OCI-LY7 (cell line): ENCODE measurements at regions not wholly inside any gene's neighbourhood (a gene's known extent, or its start where the extent isn't known, plus 50 kb on each side); places are given as distances from the start of the nearest gene placed in this dataset.

ENCODE experiments used
- BruUV-seq: library from RNA; stranded (reverse); fragments of 400-500 nt; replicated peaks from 2 replicates; lab custom pipeline; 2021; lab: Mats Ljungman, UMichigan
- CTCF ChIA-PET: fragments of 300-600 bp; sonication (Branson Sonifier 250); formaldehyde crosslinking; loops from one replicate; lab custom pipeline; 2022; ENCODE audit warnings: antibody characterized with exemption; ENCODE audit not compliant: unreplicated experiment; lab: Charles Lee
- POLR2A ChIA-PET: fragments of 300-600 bp; sonication (Branson Sonifier 250); formaldehyde crosslinking; loops from one replicate; lab custom pipeline; 2022; ENCODE audit warnings: antibody characterized with exemption; lab: Charles Lee
- DNase-seq: peaks from one replicate; pipeline ENCODE4 v3.0.0-alpha.2; 2015; ENCODE audit warnings: low spot score
- H2AFZ ChIP-seq: fragments of 200-600 bp; sonication (generic), shearing (Covaris generic); 2 replicates; pipeline ENCODE4 v1.6.1; 2014; ENCODE audit warnings: mild to moderate bottlenecking, antibody characterized with exemption, low read length, moderate library complexity
- H3K27ac ChIP-seq: fragments of 200-600 bp; sonication (generic); 2 replicates; pipeline ENCODE4 v1.5.1; 2014; ENCODE audit warnings: mixed run types, low read depth, mild to moderate bottlenecking, moderate library complexity, low read length, inconsistent platforms; ENCODE audit not compliant: poor library complexity, severe bottlenecking
- H3K36me3 ChIP-seq: fragments of 200-600 bp; sonication (generic); 2 replicates; pipeline ENCODE4 v1.6.1; 2014; ENCODE audit warnings: mild to moderate bottlenecking, antibody characterized with exemption, low read length, moderate library complexity, mixed read lengths; ENCODE audit not compliant: insufficient read depth
- H3K4me1 ChIP-seq: fragments of 200-600 bp; sonication (generic); 2 replicates; pipeline ENCODE4 v1.5.1; 2014; ENCODE audit warnings: mild to moderate bottlenecking, low read length; ENCODE audit not compliant: insufficient read depth, poor library complexity, severe bottlenecking
- H3K4me2 ChIP-seq: fragments of 200-600 bp; sonication (generic); 2 replicates; pipeline ENCODE4 v1.6.1; 2014; ENCODE audit warnings: mild to moderate bottlenecking, low read length
- H3K4me3 ChIP-seq: fragments of 200-600 bp; sonication (generic); 2 replicates; pipeline ENCODE4 v1.5.1; 2014; ENCODE audit warnings: mild to moderate bottlenecking, low read depth, low read length; ENCODE audit not compliant: poor library complexity, severe bottlenecking
- H3K79me2 ChIP-seq: fragments of 200-600 bp; sonication (generic); 2 replicates; pipeline ENCODE4 v1.6.1; 2016; ENCODE audit warnings: low read depth, mild to moderate bottlenecking, low read length, moderate library complexity, mixed read lengths; ENCODE audit not compliant: insufficient read depth
- H3K9me2 ChIP-seq: fragments of 200-600 bp; sonication (generic); 2 replicates; pipeline ENCODE4 v1.6.1; 2016; ENCODE audit warnings: mild to moderate bottlenecking, low read length, mixed read lengths; ENCODE audit not compliant: insufficient read depth
- H3K9me3 ChIP-seq: fragments of 200-600 bp; sonication (generic); 2 replicates; pipeline ENCODE4 v1.6.1; 2014; ENCODE audit warnings: mild to moderate bottlenecking, mixed run types, low read length, mixed read lengths
- H4K20me1 ChIP-seq: fragments of 200-600 bp; sonication (generic); 2 replicates; pipeline ENCODE4 v1.6.1; 2014; ENCODE audit warnings: mild to moderate bottlenecking, antibody characterized with exemption, low read length, moderate library complexity, mixed read lengths; ENCODE audit not compliant: insufficient read depth
- CTCF ChIP-seq: fragments of 200-600 bp; sonication (generic); conservative IDR thresholded peaks from 2 replicates; pipeline ENCODE4 v1.5.1; 2014; ENCODE audit warnings: mild to moderate bottlenecking, antibody characterized with exemption, low read length, moderate library complexity, mixed read lengths
- EZH2phosphoT487 ChIP-seq: fragments of 200-600 bp; sonication (generic); IDR thresholded peaks from 2 replicates; pipeline ENCODE4 v1.6.1; 2018; ENCODE audit warnings: low read depth, borderline replicate concordance, mild to moderate bottlenecking, mixed run types, antibody characterized with exemption, low read length, moderate library complexity, mixed read lengths
- intact Hi-C: fragments of 100-400 bp; cut with micrococcal nuclease; formaldehyde crosslinking; loops from one replicate; pipeline ENCODE4 v1.10.0; 2022; ENCODE audit not compliant: unreplicated experiment

DNA sequence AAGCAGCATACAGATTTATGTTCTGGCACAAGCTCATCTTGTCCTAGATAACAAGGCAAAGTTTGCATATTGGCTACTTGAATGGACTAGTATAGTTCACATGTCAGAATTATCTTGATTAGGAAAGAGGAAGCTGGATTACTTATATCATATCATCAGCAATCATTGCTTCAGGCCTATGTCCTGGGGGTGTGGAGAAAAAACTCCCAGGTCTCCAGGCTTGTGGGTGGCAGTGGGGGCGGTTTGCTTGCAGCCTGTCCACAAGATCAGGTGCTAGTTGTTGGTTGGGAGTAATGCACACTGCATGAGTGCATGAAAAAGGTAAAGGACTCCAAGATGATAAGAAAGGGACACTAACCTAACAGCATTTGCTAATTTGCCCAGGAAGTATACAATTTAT is 326.4 kb upstream of the PDE4D start:
- Histone ChIP-seq H3K79me2 (no peaks in the 10 kb centered on the region), H3K9me3 (no peaks in the 10 kb centered on the region), H3K36me3 (no peaks in the 10 kb centered on the region), H3K9me2 (no peaks in the 10 kb centered on the region), H3K4me1 (no peaks in the 10 kb centered on the region), H3K4me2 (no peak overlapping the region), H3K4me3 (no peak overlapping the region), H3K27ac (no peak overlapping the region), H2AFZ (no peak overlapping the region), H4K20me1 (no peaks in the 10 kb centered on the region)
- intact Hi-C loops = no loop called here
- no peak for DNase-seq
- TF ChIP-seq EZH2phosphoT487 (no peak), CTCF (no peak)
- BruUV-seq = no TSS peak
- ChIA-PET POLR2A (interaction anchor here (0.7 to 1.4 kb wide), 3 partner anchors 9 to 223 kb away, joined by 3 to 8 read pairs (median 3); no protein-coding TSS in a partner anchor), CTCF (no interaction called here)

DNA sequence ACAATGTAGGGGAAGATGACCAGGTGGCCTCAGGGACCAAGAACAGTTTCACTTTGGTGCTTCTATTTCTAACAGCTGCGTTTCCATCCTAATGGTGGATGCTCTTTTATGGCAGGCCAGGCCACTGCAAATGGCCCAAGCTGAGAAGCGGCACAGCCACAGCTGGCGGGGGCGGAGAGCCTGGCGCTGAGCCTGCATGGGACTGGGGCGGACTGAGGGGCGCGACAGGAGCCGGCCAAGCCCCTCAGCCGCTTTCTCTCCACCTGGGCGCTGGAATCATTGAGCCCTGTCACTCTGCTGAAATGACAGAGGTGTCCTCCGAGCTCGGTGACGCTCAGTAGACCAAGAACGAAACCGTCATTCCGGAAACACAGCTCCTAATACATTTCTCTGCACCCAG is 317.3 kb upstream of the PDE4D start:
- Histone ChIP-seq H3K79me2 (no peaks in the 10 kb centered on the region), H2AFZ (no peak overlapping the region), H4K20me1 (no peaks in the 10 kb centered on the region), H3K4me2 (no peak overlapping the region), H3K4me3 (no peak overlapping the region), H3K4me1 (no peaks in the 10 kb centered on the region), H3K27ac (no peak overlapping the region), H3K36me3 (no peaks in the 10 kb centered on the region), H3K9me3 (no peaks in the 10 kb centered on the region), H3K9me2 (no peaks in the 10 kb centered on the region)
- CTCF ChIA-PET = no interaction called here
- no TSS peak for BruUV-seq
- POLR2A ChIA-PET = interaction anchor here (2.7 kb wide), 1 partner anchor 8 kb away, joined by 8 read pairs; no protein-coding TSS in a partner anchor
- no peak for DNase-seq
- intact Hi-C loops = no loop called here
- no peak for TF ChIP-seq CTCF
- TF ChIP-seq EZH2phosphoT487 = no peak

DNA sequence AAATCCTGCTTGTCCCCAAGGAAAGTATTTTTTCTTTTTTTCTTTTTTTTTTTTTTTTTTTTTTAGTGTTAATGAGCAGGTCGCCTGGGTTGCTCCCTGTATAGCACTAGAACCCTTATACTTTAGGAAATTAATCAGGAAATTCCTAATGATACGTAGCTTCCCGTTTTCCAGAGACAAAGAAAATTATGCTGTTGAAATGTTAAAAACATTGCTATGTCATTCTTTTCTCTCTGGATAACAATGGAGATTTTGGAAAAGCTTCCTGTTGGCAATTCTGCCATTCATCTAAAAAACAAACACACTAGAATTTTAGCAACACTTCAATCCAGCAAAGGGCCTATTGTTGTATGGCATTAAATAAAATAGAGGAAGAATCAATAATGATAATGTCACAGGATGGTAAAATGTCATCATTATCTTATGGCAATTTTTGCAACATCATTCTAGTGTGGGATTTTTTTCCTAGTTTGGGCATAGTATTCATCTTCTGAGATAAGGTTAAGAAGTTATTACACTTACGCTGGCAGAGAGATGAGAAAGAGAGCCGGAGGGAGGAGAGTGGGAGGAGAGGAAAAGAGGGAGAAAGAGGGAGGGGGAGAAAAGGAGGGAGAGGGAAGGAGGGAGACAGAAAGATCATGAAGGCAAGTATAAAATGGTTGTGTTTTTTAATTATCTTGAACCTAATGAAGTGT is 315.8 kb upstream of the PDE4D start:
- no peaks in the 10 kb centered on the region for H4K20me1 ChIP-seq
- no peaks in the 10 kb centered on the region for H3K9me2 ChIP-seq
- H3K9me3 ChIP-seq = no peaks in the 10 kb centered on the region
- intact Hi-C loops = no loop called here
- no peaks in the 10 kb centered on the region for H3K36me3 ChIP-seq
- no peak for TF ChIP-seq EZH2phosphoT487
- no peak for TF ChIP-seq CTCF
- POLR2A ChIA-PET = interaction anchor here (0.7 to 2.7 kb wide), 3 partner anchors 10 to 1350 kb away, joined by 4 to 8 read pairs (median 4); no protein-coding TSS in a partner anchor
- DNase-seq = no peak
- H3K27ac ChIP-seq = no peak overlapping the region
- H3K4me2 ChIP-seq = no peak overlapping the region
- no TSS peak for BruUV-seq
- CTCF ChIA-PET = no interaction called here
- no peaks in the 10 kb centered on the region for H3K4me1 ChIP-seq
- no peaks in the 10 kb centered on the region for H3K79me2 ChIP-seq
- no peak overlapping the region for H2AFZ ChIP-seq
- no peak overlapping the region for H3K4me3 ChIP-seq
